Neuron (in vitro differentiated cells): ENCODE measurements at regions not wholly inside any gene's neighbourhood (a gene's known extent, or its start where the extent isn't known, plus 50 kb on each side); places are given as distances from the start of the nearest gene placed in this dataset.
A peak's percentile ranks its signal among the peaks of the same experiment; 100 is the strongest.

Source experiments
- H2AFZ ChIP-seq: one replicate; pipeline ENCODE4 v1.6.1; 2013; ENCODE audit warnings: low read depth, mild to moderate bottlenecking, inconsistent platforms, low read length, moderate library complexity
- H3K27me3 ChIP-seq: one replicate; pipeline ENCODE4 v1.6.1; 2013; ENCODE audit warnings: low read length; ENCODE audit not compliant: insufficient read depth
- H3K36me3 ChIP-seq: one replicate; pipeline ENCODE4 v1.6.1; 2013; ENCODE audit warnings: low read length; ENCODE audit not compliant: insufficient read depth
- H3K4me1 ChIP-seq: one replicate; pipeline ENCODE4 v1.6.1; 2013; ENCODE audit warnings: low read length; ENCODE audit not compliant: insufficient read depth
- H3K4me3 ChIP-seq: 2 replicates; pipeline ENCODE4 v1.5.1; 2013; ENCODE audit warnings: mild to moderate bottlenecking, low read length, moderate library complexity
- H3K9me3 ChIP-seq: one replicate; pipeline ENCODE4 v1.6.1; 2013; ENCODE audit warnings: low read length

DNA sequence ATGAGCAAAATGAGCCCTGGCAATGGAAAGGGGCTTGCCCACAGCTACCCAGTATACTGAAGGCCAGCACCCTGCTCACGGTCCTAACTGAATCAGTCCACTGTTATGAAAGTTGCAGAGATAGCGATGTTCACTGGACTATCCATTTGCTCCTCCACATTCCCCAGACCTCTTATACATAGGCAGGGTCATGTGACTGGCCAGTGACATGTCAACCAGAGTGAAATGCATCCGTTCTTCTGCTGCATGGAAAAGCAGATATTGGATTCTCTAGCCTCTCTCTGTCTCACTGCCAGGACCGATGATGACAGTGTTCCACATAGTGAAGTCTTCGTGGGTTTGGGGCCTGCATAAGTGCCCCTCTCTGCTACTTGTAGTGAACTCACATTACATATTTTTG is 503.4 kb downstream of the RPS24 start:
- Histone ChIP-seq H3K4me3 (no peak overlapping the region), H3K9me3 (no peaks in the 10 kb centered on the region), H3K36me3 (no peaks in the 10 kb centered on the region), H3K27me3 (no peaks in the 10 kb centered on the region), H2AFZ (no peak overlapping the region), H3K4me1 (peaks cover 7% of the 10 kb centered on the region)

DNA sequence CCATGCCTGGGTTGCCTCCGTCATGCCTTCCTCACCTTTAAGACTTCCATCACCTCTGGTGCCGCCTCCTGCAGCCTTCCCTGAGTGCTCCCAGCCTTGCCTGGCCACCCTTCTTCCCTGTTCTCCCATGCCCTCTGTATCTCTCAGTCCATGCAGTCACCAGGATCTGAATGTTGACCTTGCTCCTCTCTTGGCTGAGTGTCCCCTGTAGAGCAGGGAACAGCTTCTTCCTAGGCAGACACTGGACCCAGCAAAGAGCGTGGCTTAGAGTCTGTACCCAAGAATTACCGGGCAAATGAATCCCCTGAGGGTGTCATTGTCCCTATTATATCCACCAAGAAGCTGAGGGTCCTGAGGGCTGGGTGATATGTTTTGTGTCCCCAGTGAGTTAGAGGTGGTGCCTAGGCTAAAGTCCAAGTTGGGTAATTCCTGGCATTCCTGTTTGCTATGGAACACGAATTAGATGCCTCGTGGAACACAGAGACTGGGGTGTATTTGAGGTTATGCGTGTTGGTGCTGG is 505.6 kb downstream of the RPS24 start:
- Histone ChIP-seq H3K27me3 (no peaks in the 10 kb centered on the region), H3K9me3 (no peaks in the 10 kb centered on the region), H3K4me3 (no peak overlapping the region), H3K4me1 (peaks cover 29% of the 10 kb centered on the region), H3K36me3 (no peaks in the 10 kb centered on the region), H2AFZ (no peak overlapping the region)

DNA sequence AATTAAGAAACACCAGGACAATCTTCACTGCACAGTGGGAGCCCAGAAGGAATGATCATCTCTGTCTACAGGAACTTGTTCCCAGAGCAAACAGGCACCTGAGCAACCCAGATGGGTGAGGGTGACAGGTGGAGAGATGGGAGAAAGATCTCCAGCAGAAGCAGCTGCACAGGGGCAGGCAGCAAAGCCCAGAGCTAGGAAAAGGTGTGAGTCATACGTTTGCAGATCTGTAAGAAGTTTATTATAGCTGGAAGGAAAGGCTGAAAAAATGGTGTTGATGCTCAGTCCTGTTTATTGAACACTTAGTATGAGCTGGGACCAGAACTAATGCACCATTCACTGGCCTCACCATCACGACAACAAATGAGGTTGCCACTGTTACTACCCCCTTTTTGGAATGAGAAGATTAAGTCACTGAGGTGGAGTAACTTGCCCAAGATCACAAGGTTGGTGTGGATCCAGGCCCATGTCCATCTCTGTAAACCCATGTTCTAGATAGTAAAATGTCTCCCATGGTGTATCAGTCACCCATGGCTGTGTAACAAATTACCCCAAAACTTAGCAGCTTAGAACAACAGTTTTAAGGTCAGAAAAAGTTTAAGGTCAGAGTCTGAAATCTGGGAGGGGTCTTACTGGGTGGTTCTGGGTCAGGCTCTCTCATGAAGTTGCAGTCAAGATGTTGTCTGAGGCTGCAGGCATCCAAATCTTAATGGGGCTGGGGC is 506.9 kb downstream of the RPS24 start:
- H3K4me1 ChIP-seq: peaks cover 42% of the 10 kb centered on the region
- no peaks in the 10 kb centered on the region for H3K36me3 ChIP-seq

DNA sequence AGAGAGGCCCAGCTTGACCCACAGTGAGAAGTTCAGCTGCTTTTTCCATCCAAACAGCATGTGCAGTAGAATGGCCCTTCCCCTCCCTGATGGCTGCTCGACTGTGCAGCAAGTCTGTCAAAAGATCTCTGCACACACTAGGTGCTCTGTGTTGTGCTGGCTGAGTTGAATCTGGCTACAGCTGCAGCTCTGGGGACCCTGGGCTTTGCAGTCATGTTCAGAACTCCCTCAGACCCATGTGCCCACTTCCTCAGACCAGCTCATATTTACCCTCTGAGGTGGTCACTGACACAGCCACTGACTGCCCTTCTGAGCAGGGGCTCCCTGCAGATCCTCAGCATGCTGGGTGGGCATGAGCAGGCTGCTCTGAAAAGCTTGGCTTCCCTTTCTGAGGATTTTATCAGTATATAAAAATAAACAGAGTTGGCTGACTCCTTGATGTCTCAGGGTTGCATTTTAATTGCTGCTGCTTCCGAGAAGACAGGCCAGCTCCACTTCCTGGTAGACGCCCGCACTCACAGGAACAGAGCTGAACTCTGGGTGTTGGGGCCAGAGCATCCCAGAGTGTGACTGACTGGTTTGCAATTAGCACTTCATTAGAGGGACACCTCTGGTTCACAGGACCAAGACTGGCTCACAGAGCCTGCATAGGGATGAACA is 507.9 kb downstream of the RPS24 start:
- Histone ChIP-seq H3K36me3 (no peaks in the 10 kb centered on the region), H3K4me1 (peaks cover 43% of the 10 kb centered on the region), H2AFZ (no peak overlapping the region), H3K4me3 (no peak overlapping the region), H3K9me3 (no peaks in the 10 kb centered on the region), H3K27me3 (no peaks in the 10 kb centered on the region)

More for the DNA sequence above, 506.9 kb downstream of the RPS24 start:
- no peaks in the 10 kb centered on the region for H3K27me3 ChIP-seq
- H2AFZ ChIP-seq: no peak overlapping the region
- H3K9me3 ChIP-seq: no peaks in the 10 kb centered on the region
- no peak overlapping the region for H3K4me3 ChIP-seq

DNA sequence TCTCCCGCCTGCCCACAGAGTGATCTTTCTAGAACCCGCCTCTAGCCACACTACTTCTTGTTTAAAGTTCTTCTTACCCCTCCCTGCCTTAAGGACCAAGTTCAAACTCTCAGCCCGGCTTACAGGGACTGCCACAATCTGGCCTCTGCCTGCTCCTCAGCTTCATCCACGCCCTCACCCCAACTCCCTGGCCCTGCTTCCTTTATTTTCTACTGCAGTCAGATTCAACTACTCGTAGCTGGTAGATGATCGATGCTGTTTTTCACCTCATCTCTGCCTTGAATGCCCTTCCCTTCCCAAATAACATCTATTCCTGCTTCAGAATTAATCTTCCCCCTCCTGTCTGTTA is 508.5 kb downstream of the RPS24 start:
- H3K27me3 ChIP-seq: no peaks in the 10 kb centered on the region
- H3K36me3 ChIP-seq: no peaks in the 10 kb centered on the region
- H3K4me1 ChIP-seq: peaks cover 43% of the 10 kb centered on the region
- no peaks in the 10 kb centered on the region for H3K9me3 ChIP-seq
- H2AFZ ChIP-seq: no peak overlapping the region
- no peak overlapping the region for H3K4me3 ChIP-seq

DNA sequence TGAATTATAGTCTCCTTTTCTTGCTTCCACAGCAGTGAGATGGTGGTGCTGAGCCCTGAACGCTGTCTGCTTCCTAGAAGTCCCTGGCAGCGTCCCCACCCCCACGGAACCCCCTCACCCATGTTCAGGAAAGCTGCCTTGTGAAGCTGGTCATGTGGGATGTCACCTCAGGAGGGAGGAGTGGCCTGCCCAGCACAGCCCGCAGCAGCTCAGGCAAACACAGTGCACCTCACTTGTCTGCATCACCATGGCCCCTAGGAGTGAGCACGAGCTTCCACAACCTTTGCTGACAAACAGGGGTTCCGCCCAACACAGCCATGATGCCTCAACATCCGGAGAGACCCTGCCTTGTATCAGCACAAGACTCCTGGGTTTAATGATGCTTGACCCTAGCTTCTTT is 508.9 kb downstream of the RPS24 start:
- no peaks in the 10 kb centered on the region for H3K27me3 ChIP-seq
- H3K4me1 ChIP-seq: peaks cover 43% of the 10 kb centered on the region
- H3K36me3 ChIP-seq: no peaks in the 10 kb centered on the region
- H2AFZ ChIP-seq: no peak overlapping the region
- no peaks in the 10 kb centered on the region for H3K9me3 ChIP-seq
- no peak overlapping the region for H3K4me3 ChIP-seq

DNA sequence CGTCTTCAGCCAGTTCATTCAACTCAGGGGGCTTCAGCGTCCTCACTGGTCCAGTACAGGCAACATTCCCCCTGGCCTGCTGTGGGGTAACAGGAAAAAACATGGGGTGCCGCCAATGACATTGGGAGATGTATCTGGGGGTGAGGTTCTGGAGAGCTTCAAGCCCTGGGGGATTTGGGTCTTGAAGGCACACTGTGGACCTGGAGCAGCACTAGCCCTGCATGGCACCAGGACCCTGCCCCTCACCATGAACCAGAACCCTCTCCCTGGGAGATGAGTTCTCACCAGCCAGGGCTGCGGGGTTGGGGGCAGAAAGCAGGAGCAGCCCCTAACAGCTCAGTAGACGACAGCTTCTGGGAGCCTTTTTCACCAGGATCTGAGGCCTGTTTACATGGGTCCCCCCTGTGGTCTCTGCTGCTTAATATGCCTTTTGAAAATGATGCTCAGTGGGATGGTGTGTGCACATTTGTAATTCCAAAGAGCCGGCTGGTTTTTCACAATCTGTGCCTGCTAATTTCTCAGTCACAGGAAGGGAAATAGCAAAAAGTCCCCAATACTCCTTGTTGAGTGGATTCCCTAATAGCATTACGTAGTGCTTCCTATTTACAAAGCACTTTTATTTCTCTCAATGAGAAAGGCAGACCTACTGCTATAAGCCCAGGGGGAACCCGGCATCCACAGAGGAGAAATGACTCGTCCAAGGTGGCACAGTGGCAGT is 509.5 kb downstream of the RPS24 start:
- Histone ChIP-seq H3K4me1 (peaks cover 43% of the 10 kb centered on the region), H3K27me3 (no peaks in the 10 kb centered on the region), H3K4me3 (no peak overlapping the region)

DNA sequence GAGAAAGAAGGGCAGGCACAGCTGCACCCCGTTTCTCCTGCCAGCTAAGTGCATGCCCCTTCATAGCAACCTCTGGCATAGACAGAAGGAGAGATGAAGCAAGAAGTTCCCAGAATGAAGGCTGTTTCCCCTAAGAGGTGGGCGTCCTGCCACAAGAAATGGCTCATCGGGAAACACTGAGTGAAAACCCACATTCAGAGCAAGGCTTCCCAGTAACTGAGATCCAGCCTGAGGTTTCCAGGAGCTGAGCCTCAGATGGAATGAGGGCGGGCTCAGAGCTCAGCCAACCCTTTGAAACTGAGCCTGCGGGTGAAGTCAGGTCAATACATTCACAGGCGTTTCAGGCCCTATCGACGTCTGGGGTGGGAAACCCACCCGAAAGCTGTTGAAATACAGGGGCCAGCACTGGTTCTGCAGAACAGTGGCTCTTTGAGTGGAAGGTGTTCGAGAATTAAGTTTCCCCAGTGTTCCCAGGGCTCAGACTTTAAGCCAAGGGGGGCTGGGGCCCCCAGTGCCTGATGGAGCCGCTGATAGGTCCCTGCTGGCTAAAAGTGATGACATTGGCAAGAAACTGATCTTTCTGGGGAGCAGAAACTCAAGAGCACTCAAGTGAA is 510.2 kb downstream of the RPS24 start:
- Histone ChIP-seq H3K27me3 (no peaks in the 10 kb centered on the region), H3K4me1 (peaks cover 43% of the 10 kb centered on the region), H3K36me3 (no peaks in the 10 kb centered on the region), H3K4me3 (no peak overlapping the region), H2AFZ (peak overlapping the region; percentile 1), H3K9me3 (no peaks in the 10 kb centered on the region)

More for the DNA sequence above, 509.5 kb downstream of the RPS24 start:
- H3K36me3 ChIP-seq: no peaks in the 10 kb centered on the region
- H2AFZ ChIP-seq: no peak overlapping the region
- no peaks in the 10 kb centered on the region for H3K9me3 ChIP-seq

DNA sequence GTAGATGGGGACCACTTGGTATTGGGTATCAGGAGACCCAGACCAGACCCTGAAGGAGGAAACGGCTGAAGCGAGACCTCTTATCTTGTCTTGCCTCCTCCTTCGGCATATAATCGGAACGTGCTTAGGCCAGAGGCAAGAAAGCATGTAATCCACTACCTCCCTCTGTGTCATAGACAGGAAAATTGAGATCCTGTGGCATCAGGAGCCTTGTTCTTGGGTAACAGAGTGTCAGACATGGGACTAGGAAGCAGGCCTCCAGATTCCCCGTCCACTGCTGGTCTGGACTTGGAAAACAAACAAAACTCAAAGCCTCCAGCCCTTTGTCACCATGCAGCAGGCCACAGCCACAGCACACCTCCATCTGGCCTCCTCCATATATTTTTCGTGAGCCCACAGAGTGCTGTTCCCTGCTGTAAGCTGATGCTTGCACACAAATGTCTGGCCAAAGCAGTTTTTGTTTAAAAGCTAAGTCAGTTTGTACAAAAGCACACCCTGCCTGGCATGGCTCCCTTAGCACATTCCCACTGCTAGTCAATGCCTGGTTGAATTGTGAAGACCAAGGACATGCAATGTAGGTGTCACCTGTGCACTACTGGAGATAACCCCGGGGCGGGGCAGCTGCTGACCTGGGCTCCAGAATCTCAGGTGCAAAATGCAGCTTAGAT is 510.9 kb downstream of the RPS24 start:
- Histone ChIP-seq H3K4me1 (peaks cover 43% of the 10 kb centered on the region), H3K4me3 (no peak overlapping the region), H2AFZ (peak overlapping the region; percentile 1), H3K27me3 (no peaks in the 10 kb centered on the region), H3K9me3 (no peaks in the 10 kb centered on the region), H3K36me3 (no peaks in the 10 kb centered on the region)

DNA sequence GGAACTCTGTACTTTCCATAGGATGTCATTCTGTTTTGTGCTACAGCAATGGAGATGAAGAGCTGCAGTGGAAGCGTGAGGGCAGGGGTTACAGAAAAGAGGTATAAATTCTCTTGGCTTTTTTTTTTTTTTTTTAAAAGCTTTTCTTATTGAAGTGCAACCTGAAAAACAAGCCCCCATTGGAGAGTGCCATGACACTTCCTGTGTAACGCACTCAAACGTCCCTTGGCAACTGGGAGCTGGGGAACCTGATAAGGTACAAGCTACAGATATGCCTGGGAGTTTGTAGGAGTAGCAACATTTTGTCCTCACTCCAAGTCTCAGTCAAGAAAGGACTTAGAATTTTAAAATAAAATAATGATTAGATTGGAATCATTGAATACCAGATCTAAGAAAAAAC is 512.1 kb downstream of the RPS24 start:
- Histone ChIP-seq H2AFZ (no peak overlapping the region), H3K9me3 (no peaks in the 10 kb centered on the region), H3K36me3 (no peaks in the 10 kb centered on the region), H3K4me3 (no peak overlapping the region), H3K4me1 (peaks cover 46% of the 10 kb centered on the region), H3K27me3 (no peaks in the 10 kb centered on the region)

DNA sequence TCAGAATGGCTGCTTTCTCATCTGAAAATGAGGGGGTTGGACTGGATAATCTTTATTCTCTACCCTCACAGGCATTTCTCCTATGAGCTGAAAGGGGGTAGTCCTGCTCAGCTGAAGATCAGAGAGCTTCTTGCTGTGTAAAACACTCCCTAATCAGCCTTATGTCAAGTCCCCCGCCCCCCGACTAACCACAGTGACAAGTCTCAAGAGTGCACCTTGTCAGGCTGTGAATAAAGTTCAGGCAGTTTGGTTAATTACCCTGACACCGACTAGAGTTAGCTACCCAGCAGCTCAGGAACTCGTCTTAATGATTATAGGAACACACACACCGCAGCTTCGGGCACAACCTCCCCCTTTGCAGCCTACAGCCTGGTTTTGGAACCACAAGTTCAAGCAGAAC is 513.7 kb downstream of the RPS24 start:
- no peak overlapping the region for H2AFZ ChIP-seq
- no peaks in the 10 kb centered on the region for H3K36me3 ChIP-seq
- no peaks in the 10 kb centered on the region for H3K27me3 ChIP-seq
- H3K4me1 ChIP-seq: peaks cover 52% of the 10 kb centered on the region
- no peak overlapping the region for H3K4me3 ChIP-seq
- no peaks in the 10 kb centered on the region for H3K9me3 ChIP-seq

DNA sequence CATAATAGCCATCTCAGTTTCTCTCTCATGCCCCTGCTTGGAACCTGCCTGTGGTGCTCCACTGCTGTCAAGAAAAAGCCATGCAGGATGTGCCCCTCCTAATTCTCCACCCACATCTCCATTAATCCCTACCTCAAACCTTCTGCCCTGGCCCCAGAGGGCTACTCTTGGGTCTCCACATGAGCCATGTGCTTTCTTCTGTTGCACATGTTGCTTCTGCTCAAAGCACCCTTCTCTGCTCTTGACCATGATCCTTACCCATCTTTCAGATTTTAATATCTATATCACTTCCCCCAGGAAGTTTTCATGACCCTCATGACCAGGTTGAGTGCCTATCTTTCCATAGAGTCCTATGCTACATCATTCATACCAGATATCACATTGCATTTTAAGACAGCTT is 514.2 kb downstream of the RPS24 start:
- Histone ChIP-seq H2AFZ (no peak overlapping the region), H3K4me1 (peaks cover 52% of the 10 kb centered on the region), H3K27me3 (no peaks in the 10 kb centered on the region), H3K36me3 (no peaks in the 10 kb centered on the region), H3K4me3 (no peak overlapping the region), H3K9me3 (no peaks in the 10 kb centered on the region)
